ENCODE measurements at regions not wholly inside any gene's neighbourhood (a gene's known extent, or its start where the extent isn't known, plus 50 kb on each side); places are given as distances from the start of the nearest gene placed in this dataset.

DNA sequence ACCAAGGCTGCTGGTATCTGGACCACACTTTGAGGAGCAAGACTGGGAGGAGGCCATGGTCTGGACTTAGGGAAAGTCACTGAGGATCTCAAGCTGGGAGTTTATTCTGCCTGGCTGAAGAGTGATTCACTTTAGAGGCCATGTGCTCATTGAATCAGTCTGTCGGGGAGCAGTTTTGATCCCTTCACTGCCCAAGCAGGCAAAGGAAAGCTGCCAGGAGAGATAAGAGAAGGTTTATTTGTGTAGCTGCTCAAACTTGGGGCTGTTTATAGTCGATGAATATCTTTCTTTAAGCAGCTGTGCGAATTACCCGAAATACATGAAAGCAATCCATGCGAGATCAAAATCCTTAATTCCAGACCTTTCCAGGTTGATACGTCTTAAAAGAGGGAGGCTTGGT lies 544.4 kb upstream of the EEF2KMT start:
- H3K4me3 ChIP-seq (ENCODE audit: low read length): no peak overlapping the region
- no peaks in the 10 kb centered on the region; the same call in 1 of the 2 replicates for H4K20me1 ChIP-seq (ENCODE audit: insufficient read depth, low read length)
- H2AFZ ChIP-seq (ENCODE audit: low read depth, low read length): no peak overlapping the region
- no peaks in the 10 kb centered on the region for H3K4me1 ChIP-seq (ENCODE audit: low read length)
- no peaks in the 10 kb centered on the region for H3K27me3 ChIP-seq (ENCODE audit: low read depth, low read length)
- TF ChIP-seq EZH2phosphoT487 (IDR thresholded peaks at IDR 0.05; ENCODE audit: low read depth): no peak
- no peak for TF ChIP-seq CTCF (IDR thresholded peaks at IDR 0.05; ENCODE audit: low read depth, low read length)
- H3K79me2 ChIP-seq (ENCODE audit: low read length): no peaks in the 10 kb centered on the region
- no peak overlapping the region for H3K27ac ChIP-seq (ENCODE audit: low read length)
- H3K36me3 ChIP-seq (replicated peaks; ENCODE audit: low read depth, low read length): no peaks in the 10 kb centered on the region
- H3K4me2 ChIP-seq (ENCODE audit: low read length): no peak overlapping the region
- H3K9me3 ChIP-seq (ENCODE audit: insufficient read depth, low read length): no peaks in the 10 kb centered on the region
- no peak overlapping the region for H3K9ac ChIP-seq (ENCODE audit: low read length)

GRCh38 chr16:5640883-5641282 lies 543.3 kb upstream of the EEF2KMT start:
- Histone ChIP-seq H3K9me3 (ENCODE audit: insufficient read depth, low read length) (no peaks in the 10 kb centered on the region), H3K4me1 (ENCODE audit: low read length) (no peaks in the 10 kb centered on the region), H3K4me2 (ENCODE audit: low read length) (no peak overlapping the region), H3K36me3 (replicated peaks; ENCODE audit: low read depth, low read length) (no peaks in the 10 kb centered on the region), H4K20me1 (ENCODE audit: insufficient read depth, low read length) (no peaks in the 10 kb centered on the region; the same call in 1 of the 2 replicates), H3K79me2 (ENCODE audit: low read length) (no peaks in the 10 kb centered on the region), H3K27me3 (ENCODE audit: low read depth, low read length) (no peaks in the 10 kb centered on the region), H3K9ac (ENCODE audit: low read length) (no peak overlapping the region), H2AFZ (ENCODE audit: low read depth, low read length) (no peak overlapping the region), H3K27ac (ENCODE audit: low read length) (no peak overlapping the region), H3K4me3 (ENCODE audit: low read length) (no peak overlapping the region)
- TF ChIP-seq EZH2phosphoT487 (IDR thresholded peaks at IDR 0.05; ENCODE audit: low read depth): no peak

DNA sequence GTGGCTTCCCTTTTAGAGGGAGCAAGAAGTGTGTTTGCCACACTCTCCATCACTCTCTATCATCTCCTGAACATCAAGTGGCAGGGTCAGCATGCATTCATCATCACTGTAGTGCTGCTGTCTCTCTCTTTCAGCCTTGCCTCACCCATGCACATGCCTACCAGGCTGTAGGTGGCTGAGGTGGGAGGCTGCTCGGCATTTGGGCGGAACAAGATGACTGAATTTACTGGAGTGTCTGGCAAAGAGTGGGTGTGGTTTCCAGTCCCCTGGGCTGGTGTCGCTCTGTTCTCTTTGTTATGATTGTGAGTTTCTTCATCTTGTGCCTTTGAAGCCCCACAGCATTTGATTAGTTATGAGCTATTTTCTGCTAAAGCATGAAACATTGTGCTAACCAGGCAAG lies 541.9 kb upstream of the EEF2KMT start:
- Histone ChIP-seq H3K4me1 (ENCODE audit: low read length) (no peaks in the 10 kb centered on the region), H3K27me3 (ENCODE audit: low read depth, low read length) (no peaks in the 10 kb centered on the region), H4K20me1 (ENCODE audit: insufficient read depth, low read length) (no peaks in the 10 kb centered on the region; the same call in 1 of the 2 replicates), H3K9ac (ENCODE audit: low read length) (no peak overlapping the region), H3K79me2 (ENCODE audit: low read length) (no peaks in the 10 kb centered on the region), H3K36me3 (replicated peaks; ENCODE audit: low read depth, low read length) (no peaks in the 10 kb centered on the region), H3K9me3 (ENCODE audit: insufficient read depth, low read length) (no peaks in the 10 kb centered on the region), H2AFZ (ENCODE audit: low read depth, low read length) (no peak overlapping the region), H3K4me3 (ENCODE audit: low read length) (no peak overlapping the region), H3K27ac (ENCODE audit: low read length) (no peak overlapping the region), H3K4me2 (ENCODE audit: low read length) (no peak overlapping the region)
- no peak for TF ChIP-seq CTCF (IDR thresholded peaks at IDR 0.05; ENCODE audit: low read depth, low read length)
- no peak for TF ChIP-seq EZH2phosphoT487 (IDR thresholded peaks at IDR 0.05; ENCODE audit: low read depth)

- no peaks in the 10 kb centered on the region for H4K20me1 ChIP-seq (ENCODE audit: insufficient read depth, low read length)
These were observed 537.7 kb upstream of the EEF2KMT start for GRCh38 chr16:5635331-5635730.

More at GRCh38 chr16:5635331-5635730, 537.7 kb upstream of the EEF2KMT start:
- Histone ChIP-seq H3K27ac (ENCODE audit: low read length) (no peak overlapping the region), H3K4me2 (ENCODE audit: low read length) (no peak overlapping the region), H3K27me3 (ENCODE audit: low read depth, low read length) (no peaks in the 10 kb centered on the region), H3K9ac (ENCODE audit: low read length) (no peak overlapping the region), H3K4me3 (ENCODE audit: low read length) (no peak overlapping the region), H3K79me2 (ENCODE audit: low read length) (no peaks in the 10 kb centered on the region), H2AFZ (ENCODE audit: low read depth, low read length) (no peak overlapping the region), H3K4me1 (ENCODE audit: low read length) (no peaks in the 10 kb centered on the region), H3K36me3 (replicated peaks; ENCODE audit: low read depth, low read length) (no peaks in the 10 kb centered on the region), H3K9me3 (ENCODE audit: insufficient read depth, low read length) (no peaks in the 10 kb centered on the region)
- TF ChIP-seq CTCF (IDR thresholded peaks at IDR 0.05; ENCODE audit: low read depth, low read length) (no peak), EZH2phosphoT487 (IDR thresholded peaks at IDR 0.05; ENCODE audit: low read depth) (no peak)
